Urinary bladder (tissue), 3 donors: ENCODE measurements at regions not wholly inside any gene's neighbourhood (a gene's known extent, or its start where the extent isn't known, plus 50 kb on each side); places are given as distances from the start of the nearest gene placed in this dataset.

Experiments
- DNase-seq: peaks from one replicate; pipeline ENCODE4 v3.0.0-alpha.2; 2015; ENCODE audit errors: extremely low spot score
- H3K27ac ChIP-seq: one replicate; pipeline ENCODE4 v1.5.1; 2013; ENCODE audit warnings: low read depth, mild to moderate bottlenecking, moderate library complexity
- H3K36me3 ChIP-seq: one replicate; pipeline ENCODE4 v1.6.1; 2013; ENCODE audit warnings: mild to moderate bottlenecking, moderate library complexity; ENCODE audit not compliant: insufficient read depth
- H3K4me1 ChIP-seq: one replicate; pipeline ENCODE4 v1.6.1; 2013; ENCODE audit warnings: mild to moderate bottlenecking, moderate library complexity; ENCODE audit not compliant: insufficient read depth
- H3K4me3 ChIP-seq: one replicate; pipeline ENCODE4 v1.5.1; 2013; ENCODE audit warnings: low read depth, low read length
- WGBS: extraction: QIAGEN DNeasy Blood & Tissue Kit; methylation state at CpG from one replicate; pipeline ENCODE4 v1.1.7; 2013; 5-methylcytosine and 5-hydroxymethylcytosine counted together
- donor health status: healthy with polysubstance abuse.
- donor health status: healthy.

GRCh38 chr15:66844041-66844746 is 142.2 kb downstream of the SMAD6 start:
- 81% methylated on average over 8 of the region's 8 CpGs for WGBS

GRCh38 chr15:66844747-66845145 is 142.7 kb downstream of the SMAD6 start:
- 95% methylated on average over 5 of the region's 5 CpGs for WGBS
- Histone ChIP-seq H3K4me1 (no peaks in the 10 kb centered on the region), H3K4me3 (no peak overlapping the region), H3K36me3 (no peaks in the 10 kb centered on the region), H3K27ac (no peak overlapping the region)
- DNase-seq, result no peak

More at GRCh38 chr15:66844041-66844746, 142.2 kb downstream of the SMAD6 start:
- DNase-seq, result no peak
- no peak overlapping the region for H3K27ac ChIP-seq
- no peaks in the 10 kb centered on the region for H3K4me1 ChIP-seq
- H3K4me3 ChIP-seq, result no peak overlapping the region
- H3K36me3 ChIP-seq, result no peaks in the 10 kb centered on the region

GRCh38 chr15:66845266-66845785 is 143.3 kb downstream of the SMAD6 start:
- no peak for DNase-seq
- no peak overlapping the region for H3K4me3 ChIP-seq
- no peaks in the 10 kb centered on the region for H3K4me1 ChIP-seq
- 92% methylated on average over 13 of the region's 13 CpGs for WGBS
- H3K27ac ChIP-seq, result no peak overlapping the region
- H3K36me3 ChIP-seq, result no peaks in the 10 kb centered on the region

- H3K27ac ChIP-seq, result no peak overlapping the region
Observed at GRCh38 chr15:66846031-66846430, 144.0 kb downstream of the SMAD6 start.

GRCh38 chr15:66846811-66847210 is 144.8 kb downstream of the SMAD6 start:
- Histone ChIP-seq H3K4me1 (no peaks in the 10 kb centered on the region), H3K36me3 (no peaks in the 10 kb centered on the region), H3K4me3 (no peak overlapping the region), H3K27ac (no peak overlapping the region)
- WGBS, result 95% methylated on average over 4 of the region's 4 CpGs
- DNase-seq, result no peak

More at GRCh38 chr15:66846031-66846430, 144.0 kb downstream of the SMAD6 start:
- WGBS, result 69% methylated on average over 5 of the region's 5 CpGs
- Histone ChIP-seq H3K36me3 (no peaks in the 10 kb centered on the region), H3K4me3 (no peak overlapping the region), H3K4me1 (no peaks in the 10 kb centered on the region)
- DNase-seq, result no peak

GRCh38 chr15:66847565-66847991 is 145.5 kb downstream of the SMAD6 start:
- DNase-seq, result no peak
- WGBS, result 90% methylated on average over 1 of the region's 1 CpG
- Histone ChIP-seq H3K27ac (no peak overlapping the region), H3K4me3 (no peak overlapping the region), H3K4me1 (no peaks in the 10 kb centered on the region), H3K36me3 (no peaks in the 10 kb centered on the region)

- H3K36me3 ChIP-seq, result no peaks in the 10 kb centered on the region
- H3K4me1 ChIP-seq, result no peaks in the 10 kb centered on the region
- H3K27ac ChIP-seq, result no peak overlapping the region
- WGBS, result 76% methylated on average over 5 of the region's 5 CpGs
- H3K4me3 ChIP-seq, result no peak overlapping the region
- DNase-seq, result no peak
Observed at GRCh38 chr15:66848116-66848515, 146.1 kb downstream of the SMAD6 start.

GRCh38 chr15:66848686-66849392 is 146.8 kb downstream of the SMAD6 start:
- H3K27ac ChIP-seq, result no peak overlapping the region
- no peak for DNase-seq
- no peak overlapping the region for H3K4me3 ChIP-seq
- no peaks in the 10 kb centered on the region for H3K36me3 ChIP-seq
- WGBS, result 90% methylated on average over 9 of the region's 9 CpGs
- H3K4me1 ChIP-seq, result no peaks in the 10 kb centered on the region

- Histone ChIP-seq H3K36me3 (no peaks in the 10 kb centered on the region), H3K4me3 (no peak overlapping the region), H3K27ac (no peak overlapping the region), H3K4me1 (no peaks in the 10 kb centered on the region)
- WGBS, result 89% methylated on average over 3 of the region's 3 CpGs
- no peak for DNase-seq
Observed at GRCh38 chr15:66849393-66849745, 147.3 kb downstream of the SMAD6 start.

- Histone ChIP-seq H3K4me1 (no peaks in the 10 kb centered on the region), H3K4me3 (no peak overlapping the region), H3K27ac (no peak overlapping the region), H3K36me3 (no peaks in the 10 kb centered on the region)
- WGBS, result 54% methylated on average over 4 of the region's 4 CpGs
- no peak for DNase-seq
Observed at GRCh38 chr15:66849746-66850077, 147.7 kb downstream of the SMAD6 start.

- Histone ChIP-seq H3K4me3 (no peak overlapping the region), H3K4me1 (no peaks in the 10 kb centered on the region), H3K27ac (no peak overlapping the region), H3K36me3 (no peaks in the 10 kb centered on the region)
- WGBS, result 54% methylated on average over 25 of the region's 25 CpGs
- no peak for DNase-seq
Observed at GRCh38 chr15:66850078-66850991, 148.3 kb downstream of the SMAD6 start.

GRCh38 chr15:66850996-66851310 is 148.9 kb downstream of the SMAD6 start:
- H3K27ac ChIP-seq, result no peak overlapping the region
- no peaks in the 10 kb centered on the region for H3K36me3 ChIP-seq
- WGBS, result 12% methylated on average over 6 of the region's 6 CpGs
- no peak overlapping the region for H3K4me3 ChIP-seq
- no peak for DNase-seq
- no peaks in the 10 kb centered on the region for H3K4me1 ChIP-seq

GRCh38 chr15:66851311-66852063 is 149.5 kb downstream of the SMAD6 start:
- H3K27ac ChIP-seq, result peak overlapping the region; percentile 26
- DNase-seq, result peak; percentile 91
- no peaks in the 10 kb centered on the region for H3K4me1 ChIP-seq
- 9% methylated on average over 26 of the region's 26 CpGs for WGBS
- no peaks in the 10 kb centered on the region for H3K36me3 ChIP-seq
- no peak overlapping the region for H3K4me3 ChIP-seq
